PC-9 (cell line): ENCODE measurements at regions not wholly inside any gene's neighbourhood (a gene's known extent, or its start where the extent isn't known, plus 50 kb on each side); places are given as distances from the start of the nearest gene placed in this dataset.

Experiments used
- BruUV-seq: library from RNA; stranded (reverse); fragments of 400-500 nt; replicated peaks from 2 replicates; lab custom pipeline; 2021; lab: Mats Ljungman, UMichigan
- CTCF ChIA-PET: fragments of 300-600 bp; sonication (Branson Sonifier 250); formaldehyde crosslinking; loops from one replicate; lab custom pipeline; 2022; ENCODE audit warnings: antibody characterized with exemption; lab: Charles Lee
- POLR2A ChIA-PET: fragments of 300-600 bp; sonication (Branson Sonifier 250); formaldehyde crosslinking; loops from one replicate; lab custom pipeline; 2022; ENCODE audit warnings: antibody characterized with exemption; ENCODE audit not compliant: unreplicated experiment; lab: Charles Lee
- DNase-seq, 2 experiments: peaks; one replicate each; pipeline versions ENCODE4 v3.0.0 to v3.0.0-alpha.2; 2015 to 2022; ENCODE audit warnings: mixed read lengths in 1 of 2
- H2AFZ ChIP-seq: fragments of 200-600 bp; sonication (generic); 2 replicates; pipeline ENCODE4 v1.8.1; 2017; ENCODE audit warnings: antibody characterized with exemption
- H3F3A ChIP-seq: fragments of 200-600 bp; sonication (generic); 2 replicates; pipeline ENCODE4 v1.8.1; 2017; ENCODE audit warnings: antibody characterized with exemption, mild to moderate bottlenecking, low read depth; ENCODE audit not compliant: insufficient read depth
- H3K27ac ChIP-seq: fragments of 200-600 bp; sonication (generic); 2 replicates; pipeline ENCODE4 v1.6.1; 2016; ENCODE audit warnings: mixed run types
- H3K27me3 ChIP-seq: fragments of 200-600 bp; sonication (generic); 2 replicates; pipeline ENCODE4 v1.6.1; 2016; ENCODE audit warnings: low read depth, mixed run types; ENCODE audit not compliant: insufficient read depth
- H3K36me3 ChIP-seq: fragments of 200-600 bp; sonication (generic); 2 replicates; pipeline ENCODE4 v1.6.1; 2016; ENCODE audit warnings: low read depth, mixed run types
- H3K4me1 ChIP-seq: fragments of 200-600 bp; sonication (generic); replicated peaks from 2 replicates; pipeline ENCODE4 v1.6.1; 2016; ENCODE audit warnings: mixed run types; ENCODE audit not compliant: insufficient read depth
- H3K4me2 ChIP-seq: fragments of 200-600 bp; sonication (generic); 2 replicates; pipeline ENCODE4 v1.6.1; 2017; ENCODE audit warnings: mixed run types
- H3K4me3 ChIP-seq: fragments of 200-600 bp; sonication (generic); 2 replicates; pipeline ENCODE4 v1.6.1; 2016; ENCODE audit warnings: mixed run types
- H3K79me2 ChIP-seq: fragments of 200-600 bp; sonication (generic); 2 replicates; pipeline ENCODE4 v1.6.1; 2017; ENCODE audit warnings: low read depth, mixed run types
- H3K9me2 ChIP-seq: fragments of 200-600 bp; sonication (generic); 2 replicates; pipeline ENCODE4 v1.8.1; 2017; ENCODE audit warnings: mild to moderate bottlenecking; ENCODE audit not compliant: insufficient read depth
- H3K9me3 ChIP-seq: fragments of 200-600 bp; sonication (generic); 2 replicates; pipeline ENCODE4 v1.8.1; 2016; ENCODE audit warnings: low read depth; ENCODE audit not compliant: insufficient read depth
- H4K20me1 ChIP-seq: fragments of 200-600 bp; sonication (generic); 2 replicates; pipeline ENCODE4 v1.8.1; 2017; ENCODE audit not compliant: insufficient read depth
- CTCF ChIP-seq: fragments of 200-600 bp; sonication (generic); conservative IDR thresholded peaks from 2 replicates; pipeline ENCODE4 v1.6.1; 2017; ENCODE audit warnings: mixed run types, antibody characterized with exemption, mild to moderate bottlenecking, moderate library complexity
- EZH2 ChIP-seq: fragments of 200-600 bp; sonication (generic); IDR thresholded peaks from 2 replicates; pipeline ENCODE4 v1.8.0; 2017; ENCODE audit warnings: antibody characterized with exemption, low read depth
- intact Hi-C: fragments of 100-400 bp; cut with micrococcal nuclease; formaldehyde crosslinking; loops from one replicate; pipeline ENCODE4 v1.10.0; 2022; ENCODE audit not compliant: unreplicated experiment

- no peaks in the 10 kb centered on the region for H3F3A ChIP-seq
- no peaks in the 10 kb centered on the region for H4K20me1 ChIP-seq
- no peak overlapping the region for H2AFZ ChIP-seq
- no TSS peak for BruUV-seq
- ChIA-PET CTCF (no interaction called here), POLR2A (no interaction called here)
- TF ChIP-seq EZH2 (no peak), CTCF (no peak)
- no peaks in the 10 kb centered on the region for H3K9me3 ChIP-seq
- H3K27me3 ChIP-seq: no peaks in the 10 kb centered on the region
- no peaks in the 10 kb centered on the region for H3K36me3 ChIP-seq
- H3K79me2 ChIP-seq: no peaks in the 10 kb centered on the region
- no peaks in the 10 kb centered on the region for H3K4me1 ChIP-seq
- H3K4me3 ChIP-seq: no peak overlapping the region
- intact Hi-C loops: no loop called here
- H3K9me2 ChIP-seq: no peaks in the 10 kb centered on the region
- H3K4me2 ChIP-seq: no peak overlapping the region
- no peak overlapping the region for H3K27ac ChIP-seq
- DNase-seq: no peak
These were observed 720.8 kb upstream of the FLRT2 start for GRCh38 chr14:84809158-84809557.

DNA sequence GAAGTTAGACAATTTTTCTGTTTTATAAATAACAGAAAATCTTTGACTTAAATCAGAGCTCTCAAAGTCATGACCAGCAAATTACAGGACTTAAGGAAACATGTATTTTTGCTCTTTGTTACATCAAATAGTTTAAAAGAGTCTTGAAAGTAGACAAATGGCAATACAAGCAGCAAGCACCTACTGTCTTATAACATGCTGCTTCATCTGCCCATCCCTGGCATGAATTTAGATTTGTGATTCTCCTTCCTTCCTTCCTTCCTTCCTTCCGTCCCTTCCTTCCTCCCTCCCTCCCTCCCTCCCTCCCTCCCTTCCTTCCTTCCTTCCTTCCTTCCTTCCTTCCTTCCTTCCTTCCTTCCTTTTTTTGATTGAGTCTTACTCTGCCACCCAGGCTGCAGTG is 715.6 kb upstream of the FLRT2 start:
- Histone ChIP-seq H3K4me2 (no peak overlapping the region), H3K36me3 (no peaks in the 10 kb centered on the region), H3K79me2 (no peaks in the 10 kb centered on the region), H3K27me3 (no peaks in the 10 kb centered on the region), H3F3A (no peaks in the 10 kb centered on the region), H3K27ac (no peak overlapping the region), H3K4me3 (no peak overlapping the region), H2AFZ (no peak overlapping the region), H3K9me3 (no peaks in the 10 kb centered on the region), H3K9me2 (no peaks in the 10 kb centered on the region), H3K4me1 (no peaks in the 10 kb centered on the region), H4K20me1 (no peaks in the 10 kb centered on the region)
- DNase-seq: no peak
- TF ChIP-seq CTCF (no peak), EZH2 (no peak)
- intact Hi-C loops: no loop called here
- ChIA-PET POLR2A (no interaction called here), CTCF (no interaction called here)
- no TSS peak for BruUV-seq

- H3K27ac ChIP-seq: no peak overlapping the region
- H4K20me1 ChIP-seq: no peaks in the 10 kb centered on the region
- no peak overlapping the region for H2AFZ ChIP-seq
- H3K4me2 ChIP-seq: no peak overlapping the region
- no peaks in the 10 kb centered on the region for H3K9me2 ChIP-seq
- no TSS peak for BruUV-seq
- no peaks in the 10 kb centered on the region for H3K36me3 ChIP-seq
- TF ChIP-seq EZH2 (no peak), CTCF (no peak)
- DNase-seq: no peak
- no peaks in the 10 kb centered on the region for H3K9me3 ChIP-seq
- intact Hi-C loops: no loop called here
- H3K4me3 ChIP-seq: no peak overlapping the region
- no peaks in the 10 kb centered on the region for H3F3A ChIP-seq
- ChIA-PET CTCF (no interaction called here), POLR2A (no interaction called here)
- H3K79me2 ChIP-seq: no peaks in the 10 kb centered on the region
- no peaks in the 10 kb centered on the region for H3K4me1 ChIP-seq
- no peaks in the 10 kb centered on the region for H3K27me3 ChIP-seq
These were observed 710.4 kb upstream of the FLRT2 start for GRCh38 chr14:84819528-84819927.
